RWPE1 (cell line): ENCODE measurements at regions not wholly inside any gene's neighbourhood (a gene's known extent, or its start where the extent isn't known, plus 50 kb on each side); places are given as distances from the start of the nearest gene placed in this dataset.

Experiments
- CTCF ChIA-PET: fragments of 350-600 bp; sonication (Branson Sonifier 250); formaldehyde crosslinking; extraction: SDS; loops from one replicate; lab custom pipeline; 2021; lab: Yijun Ruan, JAX
- POLR2A ChIA-PET: fragments of 400-600 bp; formaldehyde crosslinking; extraction: SDS; loops from one replicate; lab custom pipeline; 2020; ENCODE audit warnings: antibody characterized with exemption; ENCODE audit not compliant: low non-redundant PET; lab: Yijun Ruan, JAX
- DNase-seq: peaks from one replicate; pipeline ENCODE4 v3.0.0; 2012; ENCODE audit warnings: low spot score
- H3K27ac ChIP-seq: fragments of 450-650 bp; 2 replicates; pipeline ENCODE4 v1.5.1; 2017
- CTCF ChIP-seq: fragments of 450-650 bp; conservative IDR thresholded peaks from 2 replicates; pipeline ENCODE4 v1.5.1; 2017; ENCODE audit warnings: low read depth, mild to moderate bottlenecking

GRCh38 chr13:57925250-57925649 lies 293.7 kb downstream of the PCDH17 start:
- no peak for TF ChIP-seq CTCF
- ChIA-PET CTCF (interaction anchor here (0.7 kb wide), 1 partner anchor 126 kb away, joined by 3 read pairs; no protein-coding TSS in a partner anchor), POLR2A (no interaction called here)
- DNase-seq: no peak
- H3K27ac ChIP-seq: no peak overlapping the region

- H3K27ac ChIP-seq: no peak overlapping the region
- DNase-seq: no peak
- no peak for TF ChIP-seq CTCF
- CTCF ChIA-PET: interaction anchor here (0.7 kb wide), 1 partner anchor 125 kb away, joined by 3 read pairs; no protein-coding TSS in a partner anchor
- POLR2A ChIA-PET: no interaction called here
Observed at GRCh38 chr13:57925751-57926150, 294.2 kb downstream of the PCDH17 start.

- POLR2A ChIA-PET: no interaction called here
- no peak for DNase-seq
- CTCF ChIA-PET: no interaction called here
- TF ChIP-seq CTCF: no peak
- H3K27ac ChIP-seq: no peak overlapping the region
Observed at GRCh38 chr13:57932061-57932460, 300.5 kb downstream of the PCDH17 start.

GRCh38 chr13:57933606-57934005 lies 302.1 kb downstream of the PCDH17 start:
- H3K27ac ChIP-seq: no peak overlapping the region
- no peak for DNase-seq
- ChIA-PET CTCF (interaction anchor here (0.6 to 1.0 kb wide), 2 partner anchors 112 to 143 kb away, joined by 3 to 4 read pairs; no protein-coding TSS in a partner anchor), POLR2A (no interaction called here)
- no peak for TF ChIP-seq CTCF

- no peak for TF ChIP-seq CTCF
- DNase-seq: no peak
- ChIA-PET CTCF (interaction anchor here (0.5 kb wide), 1 partner anchor 31 kb away, joined by 3 read pairs; no protein-coding TSS in a partner anchor), POLR2A (no interaction called here)
- no peak overlapping the region for H3K27ac ChIP-seq
Observed at GRCh38 chr13:57935965-57936364, 304.4 kb downstream of the PCDH17 start.

- ChIA-PET CTCF (no interaction called here), POLR2A (no interaction called here)
- TF ChIP-seq CTCF: no peak
- H3K27ac ChIP-seq: no peak overlapping the region
- no peak for DNase-seq
Observed at GRCh38 chr13:57946361-57946760, 314.8 kb downstream of the PCDH17 start.
